Kidney (tissue), 13 donors: ENCODE measurements at regions not wholly inside any gene's neighbourhood (a gene's known extent, or its start where the extent isn't known, plus 50 kb on each side); places are given as distances from the start of the nearest gene placed in this dataset.
A peak's percentile ranks its signal among the peaks of the same experiment; 100 is the strongest.

Experiments
- DNase-seq, 5 donors: peaks; one replicate each; pipeline ENCODE4 v3.0.0-alpha.2; 2013 to 2020
- FAIRE-seq: peaks from 2 replicates; lab custom pipeline; 2012; peaks lifted over from hg19 to GRCh38; lab: Jason Lieb, UNC
- H3K27ac ChIP-seq, 2 donors: one replicate each; pipeline ENCODE4 v1.7.0; 2013; ENCODE audit warnings: low read depth in 2 of 2, low read length in 2 of 2, inconsistent platforms in 1 of 2
- H3K27me3 ChIP-seq: one replicate; pipeline ENCODE4 v1.7.1; 2013; ENCODE audit warnings: low read length, inconsistent platforms; ENCODE audit not compliant: control insufficient read depth, insufficient read depth
- H3K36me3 ChIP-seq, 3 donors: one replicate each; pipeline versions ENCODE4 v1.7.0 to v1.7.1; 2013; ENCODE audit warnings: low read length in 3 of 3, control low read depth in 1 of 3, inconsistent platforms in 1 of 3; ENCODE audit not compliant: insufficient read depth in 3 of 3, control insufficient read depth in 2 of 3
- H3K4me1 ChIP-seq, 3 donors: one replicate each; pipeline versions ENCODE4 v1.7.0 to v1.7.1; 2013; ENCODE audit warnings: low read length in 3 of 3, inconsistent platforms in 1 of 3, low read depth in 1 of 3; ENCODE audit not compliant: control insufficient read depth in 2 of 3, insufficient read depth in 2 of 3
- H3K4me3 ChIP-seq, 3 donors: one replicate each; pipeline versions ENCODE4 v1.7.0 to v1.8.1; 2013; ENCODE audit warnings: low read length in 3 of 3, control low read depth in 1 of 3, inconsistent platforms in 1 of 3
- H3K9ac ChIP-seq, 3 donors: one replicate each; pipeline versions ENCODE4 v1.7.0 to v1.7.1; 2013; ENCODE audit warnings: low read length in 3 of 3, control low read depth in 1 of 3, inconsistent platforms in 1 of 3
- H3K9me3 ChIP-seq, 3 donors: one replicate each; pipeline versions ENCODE4 v1.7.0 to v1.7.1; 2013; ENCODE audit warnings: low read length in 3 of 3, control low read depth in 1 of 3, inconsistent platforms in 1 of 3; ENCODE audit not compliant: control insufficient read depth in 2 of 3, insufficient read depth in 1 of 3
- CTCF ChIP-seq: IDR thresholded peaks from 3 replicates; pipeline ENCODE4 v1.5.1; 2012; ENCODE audit warnings: mild to moderate bottlenecking, moderate library complexity, borderline replicate concordance; ENCODE audit not compliant: insufficient read depth; ENCODE audit errors: extremely low read depth
- intact Hi-C: fragments of 100-400 bp; cut with DNase I; formaldehyde crosslinking; loops from one replicate; pipeline ENCODE4 v1.11.1; 2022
- donor health status: control.
- donor health status: control.
- donor health status: control.
- donor health status: control.
- donor health status: control.
- donor health status: DM: yes; HTN: yes; CAD: no.
- donor health status: Normal renal cell carcinoma (clear cell type).

GRCh38 chr5:56534102-56534829 is 281.1 kb upstream of the MAP3K1 start:
- Histone ChIP-seq H3K4me3 (no peak overlapping the region), H3K9me3 (no peaks in the 10 kb centered on the region), H3K9ac (no peak overlapping the region), H3K27ac (peak overlapping the region; percentile 68 to 74), H3K4me1 (peaks cover 0 to 8% (median 0%) of the 10 kb centered on the region in 3 donors), H3K36me3 (no peaks in the 10 kb centered on the region), H3K27me3 (no peaks in the 10 kb centered on the region)
- DNase-seq (peak in 4 of 5 donors; percentile 21 to 83 (median 54)), FAIRE-seq (no peak)
- no peak for TF ChIP-seq CTCF
- intact Hi-C loops, result no loop called here

GRCh38 chr5:56532466-56532865 is 282.9 kb upstream of the MAP3K1 start:
- intact Hi-C loops, result no loop called here
- peak in 4 of 5 donors; percentile 56 to 96 (median 88) for DNase-seq
- H3K9ac ChIP-seq, result no peak overlapping the region
- H3K4me1 ChIP-seq, result peaks cover 0 to 8% (median 0%) of the 10 kb centered on the region in 3 donors
- no peak overlapping the region for H3K4me3 ChIP-seq
- no peak overlapping the region for H3K27ac ChIP-seq
- no peaks in the 10 kb centered on the region for H3K36me3 ChIP-seq
- no peaks in the 10 kb centered on the region for H3K9me3 ChIP-seq
- FAIRE-seq, result no peak
- no peaks in the 10 kb centered on the region for H3K27me3 ChIP-seq
- TF ChIP-seq CTCF, result no peak

GRCh38 chr5:56530626-56531138 is 284.7 kb upstream of the MAP3K1 start:
- Histone ChIP-seq H3K9me3 (no peaks in the 10 kb centered on the region), H3K9ac (no peak overlapping the region), H3K27ac (no peak overlapping the region), H3K36me3 (no peaks in the 10 kb centered on the region), H3K4me3 (no peak overlapping the region), H3K27me3 (no peaks in the 10 kb centered on the region), H3K4me1 (peaks cover 0 to 8% (median 0%) of the 10 kb centered on the region in 3 donors)
- DNase-seq, result no peak
- TF ChIP-seq CTCF, result no peak
- FAIRE-seq, result no peak
- intact Hi-C loops, result no loop called here
